ENCODE measurements at regions not wholly inside any gene's neighbourhood (a gene's known extent, or its start where the extent isn't known, plus 50 kb on each side); places are given as distances from the start of the nearest gene placed in this dataset.

DNA sequence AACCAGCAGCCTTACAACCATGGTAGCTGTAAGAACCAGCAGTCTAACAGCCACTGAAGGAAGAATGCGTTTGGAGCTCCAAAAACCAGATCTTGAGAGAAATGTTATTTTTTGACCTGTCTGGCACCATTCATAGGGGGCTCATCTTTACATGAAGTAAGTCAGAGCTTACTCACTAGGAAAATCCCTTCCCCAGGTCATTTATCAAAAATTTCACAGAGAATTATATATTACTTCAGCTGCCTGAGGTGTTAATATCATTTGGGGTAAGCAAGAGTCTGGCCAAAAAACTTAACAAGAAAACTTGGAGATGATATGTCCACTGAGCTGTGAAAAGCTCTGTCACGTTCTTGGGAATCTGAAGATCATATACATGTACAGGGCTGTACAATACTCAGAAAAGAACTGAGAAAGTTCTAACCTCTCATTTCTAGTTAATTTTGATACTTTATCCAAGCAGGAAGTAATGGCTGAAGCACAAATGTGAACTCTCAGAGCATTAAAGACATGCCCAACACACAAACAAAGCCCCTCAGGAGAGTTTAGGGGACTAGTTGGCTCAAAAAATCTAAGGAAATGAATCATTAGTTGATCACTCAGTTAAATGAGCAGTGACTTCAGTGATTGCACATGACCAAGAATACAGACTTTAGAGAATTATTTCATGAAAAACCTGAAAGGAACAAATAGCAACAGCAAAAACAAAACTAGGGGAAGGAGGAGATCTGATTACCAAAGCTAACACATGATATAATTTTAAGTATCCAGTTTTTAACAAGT lies 681.1 kb downstream of the LTN1 start:
- intact Hi-C loops (cut with micrococcal nuclease; ENCODE audit: unreplicated experiment) = no loop called here
- ChIA-PET POLR2A (no interaction called here), CTCF (no interaction called here)
- Histone ChIP-seq H3K27ac (ENCODE audit: low read length) (no peak overlapping the region), H3K27me3 (ENCODE audit: control insufficient read depth, insufficient read depth, low read length) (no peaks in the 10 kb centered on the region), H3K36me3 (ENCODE audit: control insufficient read depth, insufficient read depth, low read length) (no peaks in the 10 kb centered on the region), H3K4me3 (ENCODE audit: low read depth in 2 of 2, low read length in 2 of 2) (no peak overlapping the region), H3K4me1 (ENCODE audit: control insufficient read depth, insufficient read depth, low read length) (no peaks in the 10 kb centered on the region), H3K9me3 (ENCODE audit: control insufficient read depth, insufficient read depth, low read depth, low read length) (no peaks in the 10 kb centered on the region)
- BruUV-seq (replicated peaks) = no TSS peak
- TF ChIP-seq, protein P1, sequence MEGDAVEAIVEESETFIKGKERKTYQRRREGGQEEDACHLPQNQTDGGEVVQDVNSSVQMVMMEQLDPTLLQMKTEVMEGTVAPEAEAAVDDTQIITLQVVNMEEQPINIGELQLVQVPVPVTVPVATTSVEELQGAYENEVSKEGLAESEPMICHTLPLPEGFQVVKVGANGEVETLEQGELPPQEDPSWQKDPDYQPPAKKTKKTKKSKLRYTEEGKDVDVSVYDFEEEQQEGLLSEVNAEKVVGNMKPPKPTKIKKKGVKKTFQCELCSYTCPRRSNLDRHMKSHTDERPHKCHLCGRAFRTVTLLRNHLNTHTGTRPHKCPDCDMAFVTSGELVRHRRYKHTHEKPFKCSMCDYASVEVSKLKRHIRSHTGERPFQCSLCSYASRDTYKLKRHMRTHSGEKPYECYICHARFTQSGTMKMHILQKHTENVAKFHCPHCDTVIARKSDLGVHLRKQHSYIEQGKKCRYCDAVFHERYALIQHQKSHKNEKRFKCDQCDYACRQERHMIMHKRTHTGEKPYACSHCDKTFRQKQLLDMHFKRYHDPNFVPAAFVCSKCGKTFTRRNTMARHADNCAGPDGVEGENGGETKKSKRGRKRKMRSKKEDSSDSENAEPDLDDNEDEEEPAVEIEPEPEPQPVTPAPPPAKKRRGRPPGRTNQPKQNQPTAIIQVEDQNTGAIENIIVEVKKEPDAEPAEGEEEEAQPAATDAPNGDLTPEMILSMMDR (IDR thresholded peaks at IDR 0.05) = no peak
- DNase-seq (ENCODE audit: low read depth, low spot score) (no peak), ATAC-seq (no peak)
- in situ Hi-C loops (cut with HindIII; ENCODE audit: low pct_unique_long_range_greater_than_20kb, low sequenced_read_pairs) = no loop called here

DNA sequence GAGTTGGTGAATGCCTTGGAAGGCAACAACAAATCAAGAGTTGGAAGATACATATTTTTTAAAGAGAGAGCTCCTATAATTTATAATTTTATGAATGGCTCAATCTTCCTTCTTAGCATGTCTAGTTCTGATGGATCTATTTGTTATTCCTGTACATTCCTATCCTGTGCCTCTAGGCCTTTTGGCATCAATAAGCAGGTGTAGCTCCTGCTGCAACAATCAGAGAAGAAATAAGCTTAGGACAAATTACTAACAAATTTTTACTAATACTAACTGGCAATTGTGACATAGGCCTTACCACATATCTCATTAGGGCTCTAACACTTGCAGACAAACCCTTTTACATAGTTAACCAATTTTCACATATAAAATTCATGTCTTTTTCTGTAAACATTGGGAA lies 682.0 kb downstream of the LTN1 start:
- Histone ChIP-seq H3K27me3 (ENCODE audit: control insufficient read depth, insufficient read depth, low read length) (no peaks in the 10 kb centered on the region), H3K4me1 (ENCODE audit: control insufficient read depth, insufficient read depth, low read length) (no peaks in the 10 kb centered on the region), H3K27ac (ENCODE audit: low read length) (no peak overlapping the region), H3K36me3 (ENCODE audit: control insufficient read depth, insufficient read depth, low read length) (no peaks in the 10 kb centered on the region), H3K4me3 (ENCODE audit: low read depth in 2 of 2, low read length in 2 of 2) (no peak overlapping the region), H3K9me3 (ENCODE audit: control insufficient read depth, insufficient read depth, low read depth, low read length) (no peaks in the 10 kb centered on the region)
- TF ChIP-seq TCF7L2 (IDR thresholded peaks at IDR 0.05; ENCODE audit: low read depth, low read length) (no peak), POLR2AphosphoS5 (IDR thresholded peaks at IDR 0.05; ENCODE audit: low read depth, low read length) (no peak), SIN3A (IDR thresholded peaks at IDR 0.05; ENCODE audit: borderline replicate concordance, insufficient read depth, low read depth, low read length) (no peak)
- TF ChIP-seq, protein P1 (IDR thresholded peaks at IDR 0.05) = no peak
- TF ChIP-seq, protein P2, sequence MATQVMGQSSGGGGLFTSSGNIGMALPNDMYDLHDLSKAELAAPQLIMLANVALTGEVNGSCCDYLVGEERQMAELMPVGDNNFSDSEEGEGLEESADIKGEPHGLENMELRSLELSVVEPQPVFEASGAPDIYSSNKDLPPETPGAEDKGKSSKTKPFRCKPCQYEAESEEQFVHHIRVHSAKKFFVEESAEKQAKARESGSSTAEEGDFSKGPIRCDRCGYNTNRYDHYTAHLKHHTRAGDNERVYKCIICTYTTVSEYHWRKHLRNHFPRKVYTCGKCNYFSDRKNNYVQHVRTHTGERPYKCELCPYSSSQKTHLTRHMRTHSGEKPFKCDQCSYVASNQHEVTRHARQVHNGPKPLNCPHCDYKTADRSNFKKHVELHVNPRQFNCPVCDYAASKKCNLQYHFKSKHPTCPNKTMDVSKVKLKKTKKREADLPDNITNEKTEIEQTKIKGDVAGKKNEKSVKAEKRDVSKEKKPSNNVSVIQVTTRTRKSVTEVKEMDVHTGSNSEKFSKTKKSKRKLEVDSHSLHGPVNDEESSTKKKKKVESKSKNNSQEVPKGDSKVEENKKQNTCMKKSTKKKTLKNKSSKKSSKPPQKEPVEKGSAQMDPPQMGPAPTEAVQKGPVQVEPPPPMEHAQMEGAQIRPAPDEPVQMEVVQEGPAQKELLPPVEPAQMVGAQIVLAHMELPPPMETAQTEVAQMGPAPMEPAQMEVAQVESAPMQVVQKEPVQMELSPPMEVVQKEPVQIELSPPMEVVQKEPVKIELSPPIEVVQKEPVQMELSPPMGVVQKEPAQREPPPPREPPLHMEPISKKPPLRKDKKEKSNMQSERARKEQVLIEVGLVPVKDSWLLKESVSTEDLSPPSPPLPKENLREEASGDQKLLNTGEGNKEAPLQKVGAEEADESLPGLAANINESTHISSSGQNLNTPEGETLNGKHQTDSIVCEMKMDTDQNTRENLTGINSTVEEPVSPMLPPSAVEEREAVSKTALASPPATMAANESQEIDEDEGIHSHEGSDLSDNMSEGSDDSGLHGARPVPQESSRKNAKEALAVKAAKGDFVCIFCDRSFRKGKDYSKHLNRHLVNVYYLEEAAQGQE (IDR thresholded peaks at IDR 0.05; ENCODE audit: insufficient read depth in 1 of 2, low read depth in 2 of 2, low read length in 1 of 2) = no peak
- intact Hi-C loops (cut with micrococcal nuclease; ENCODE audit: unreplicated experiment) = no loop called here
- DNase-seq (ENCODE audit: low read depth, low spot score) (no peak), ATAC-seq (no peak)
- BruUV-seq (replicated peaks) = no TSS peak
- in situ Hi-C loops (cut with HindIII; ENCODE audit: low pct_unique_long_range_greater_than_20kb, low sequenced_read_pairs) = no loop called here
- CTCF ChIA-PET = no interaction called here
- POLR2A ChIA-PET = no interaction called here
